Activated CD8-positive, alpha-beta memory T cell treated with anti-CD3 and anti-CD28 coated beads for 36 hours (primary cell): ENCODE measurements at regions not wholly inside any gene's neighbourhood (a gene's known extent, or its start where the extent isn't known, plus 50 kb on each side); places are given as distances from the start of the nearest gene placed in this dataset.
"Not testable (repeated sequence)": the region's sequence is repeated elsewhere in the genome, so short reads cannot be mapped to it uniquely, and the experiment has no call there.

ENCODE experiments used
- CTCF ChIA-PET: fragments of 350-600 bp; sonication (Branson Sonifier 250); formaldehyde crosslinking; loops from one replicate; lab custom pipeline; 2021; ENCODE audit warnings: antibody characterized with exemption; lab: Charles Lee
- POLR2A ChIA-PET: fragments of 350-600 bp; sonication (Branson Sonifier 250); formaldehyde crosslinking; loops from one replicate; lab custom pipeline; 2021; ENCODE audit warnings: antibody characterized with exemption; lab: Charles Lee

DNA sequence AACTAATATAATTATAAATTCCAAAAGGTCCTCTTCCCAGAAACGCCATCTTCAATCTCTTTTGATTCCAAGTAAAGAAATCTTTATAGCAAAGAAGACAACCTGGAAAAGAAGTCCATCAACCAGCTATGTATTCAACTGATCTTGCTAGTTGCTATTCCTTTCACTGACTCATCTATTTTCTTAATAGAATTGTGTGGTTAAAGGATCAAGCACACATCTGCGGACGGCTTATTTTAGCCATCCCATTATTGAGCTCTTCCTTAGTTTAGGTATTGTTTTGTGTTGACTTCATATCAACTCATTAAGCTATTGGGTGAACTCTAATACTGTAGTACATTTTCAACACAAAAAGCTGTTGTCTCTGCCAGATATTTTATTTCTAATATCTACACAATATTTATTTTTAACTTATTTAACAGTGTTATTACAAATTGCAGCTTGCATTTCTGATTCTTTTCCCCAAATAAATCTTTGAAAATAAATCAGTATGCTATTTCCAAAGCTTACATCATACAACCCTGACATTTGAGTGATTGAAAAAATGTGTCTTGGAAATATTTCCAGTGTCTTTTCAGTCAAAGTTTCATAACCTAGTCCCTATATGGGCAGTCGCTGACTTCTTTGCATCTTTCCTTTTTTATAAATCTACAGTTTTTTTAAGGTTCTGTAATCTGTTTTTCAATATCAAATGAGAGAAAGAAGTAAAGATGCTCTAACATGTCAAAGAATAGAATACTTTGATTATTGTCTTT, 158.8 kb upstream of the SPRY2 start:
- ChIA-PET CTCF (no interaction called here), POLR2A (no interaction called here)

DNA sequence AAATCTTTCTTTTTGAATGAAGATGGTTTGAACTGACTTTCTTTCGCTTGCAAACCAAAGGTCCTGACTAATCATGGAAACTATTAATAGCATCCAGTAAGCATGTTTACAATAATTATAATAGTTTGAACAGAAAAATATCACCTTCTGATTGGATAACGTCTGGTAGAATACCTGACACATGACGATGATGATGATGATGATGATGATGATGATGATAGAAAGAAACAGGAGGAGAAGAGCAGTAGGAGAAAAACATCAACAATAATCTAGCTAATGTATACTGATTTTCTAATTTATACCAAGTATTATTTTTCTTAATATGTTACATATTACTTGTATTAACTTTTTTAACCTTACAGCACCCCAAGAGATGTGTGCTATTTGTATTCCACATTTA, 157.5 kb upstream of the SPRY2 start:
- POLR2A ChIA-PET, result no interaction called here

DNA sequence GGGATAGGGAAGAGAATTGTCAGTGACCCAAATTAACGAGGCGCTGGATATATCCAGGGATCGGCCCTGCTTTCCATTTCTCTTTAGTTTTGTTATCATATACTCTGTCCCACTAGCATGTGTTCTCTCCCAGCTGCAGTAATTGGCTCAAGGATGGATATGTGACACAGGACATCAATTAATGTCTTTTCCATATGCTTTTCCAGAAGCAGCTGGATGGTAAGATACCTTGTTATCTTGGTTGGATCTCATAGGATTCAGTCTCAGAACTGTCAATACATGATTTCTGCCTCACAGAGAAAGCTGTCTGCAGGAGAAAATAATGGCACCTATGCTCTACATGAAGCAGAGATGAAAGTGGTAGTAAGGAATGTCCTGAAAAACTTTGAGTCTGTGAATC, 157.1 kb upstream of the SPRY2 start:
- POLR2A ChIA-PET, result no interaction called here
- CTCF ChIA-PET, result no interaction called here

More for the DNA sequence above, 157.5 kb upstream of the SPRY2 start:
- CTCF ChIA-PET, result no interaction called here

DNA sequence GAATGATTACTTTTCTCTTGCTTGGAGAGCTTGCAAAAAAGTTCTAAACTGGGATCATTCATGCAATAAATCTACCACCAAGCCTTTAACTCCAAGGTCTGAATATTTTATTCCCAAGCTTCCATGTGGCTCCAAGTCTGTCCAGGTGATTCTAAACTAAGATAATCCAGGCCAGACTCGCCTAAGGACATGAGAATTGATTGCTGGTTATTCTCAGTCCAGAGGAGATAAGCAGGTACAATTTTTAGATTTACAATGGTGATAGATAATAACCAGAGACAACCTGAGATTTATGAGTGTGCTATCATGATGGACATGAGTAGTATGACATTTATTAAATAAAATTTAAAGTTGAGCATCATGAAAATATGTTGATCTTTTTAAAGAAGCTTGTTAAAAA, 156.5 kb upstream of the SPRY2 start:
- CTCF ChIA-PET, result no interaction called here

DNA sequence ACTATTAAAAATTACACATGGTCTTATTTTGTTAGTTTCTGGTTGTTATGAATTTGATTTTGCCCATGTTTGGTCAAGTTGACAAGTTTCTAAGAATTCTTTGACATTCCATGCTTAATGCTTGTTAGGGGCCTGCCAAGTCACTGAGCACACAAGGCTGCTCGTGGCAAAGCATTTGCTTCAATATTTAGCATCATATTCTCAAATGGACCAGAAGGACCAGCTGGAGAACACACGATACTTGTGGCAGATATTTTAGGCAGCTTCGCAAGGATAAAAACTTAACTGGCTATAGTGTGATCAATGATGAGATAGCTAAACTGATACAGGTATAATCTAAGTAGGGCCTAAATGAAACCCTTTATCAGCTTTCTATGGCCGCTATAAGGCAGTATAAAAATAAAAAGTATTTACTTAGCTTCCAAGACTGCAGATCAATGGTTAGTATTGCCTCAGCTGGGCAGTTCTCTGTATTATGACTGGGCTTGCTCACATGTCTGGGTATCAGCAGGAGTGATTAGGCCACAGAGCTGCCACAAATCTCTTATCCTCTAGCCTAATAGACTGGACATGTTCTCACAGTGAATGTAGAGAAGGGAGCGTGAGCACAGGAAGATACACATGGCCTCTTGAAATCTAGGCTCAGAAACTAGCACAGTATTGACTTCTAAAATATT, 155.9 kb upstream of the SPRY2 start:
- ChIA-PET CTCF (no interaction called here), POLR2A (no interaction called here)

More for the DNA sequence above, 156.5 kb upstream of the SPRY2 start:
- POLR2A ChIA-PET, result no interaction called here

DNA sequence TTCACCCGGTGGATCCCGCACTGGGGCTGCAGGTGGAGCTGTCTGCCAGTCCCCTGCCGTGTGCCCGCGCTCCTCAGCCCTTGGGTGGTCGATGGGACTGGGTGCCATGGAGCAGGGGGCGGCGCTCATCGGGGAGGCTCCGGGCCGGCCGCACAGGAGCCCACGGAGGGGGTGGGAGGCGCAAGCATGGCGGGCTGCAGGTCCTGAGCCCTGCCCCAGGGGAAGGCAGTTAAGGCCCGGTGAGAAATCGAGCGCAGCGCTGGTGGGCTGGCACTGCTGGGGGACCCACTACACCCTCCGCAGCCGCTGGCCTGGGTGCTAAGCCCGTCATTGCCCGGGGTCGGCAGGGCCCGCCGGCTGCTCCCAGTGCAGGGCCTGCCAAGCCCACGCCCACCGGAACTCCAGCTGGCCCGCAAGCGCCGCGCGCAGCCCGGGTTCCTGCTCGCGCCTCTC, 149.6 kb upstream of the SPRY2 start:
- CTCF ChIA-PET, POLR2A ChIA-PET: not testable (repeated sequence)

DNA sequence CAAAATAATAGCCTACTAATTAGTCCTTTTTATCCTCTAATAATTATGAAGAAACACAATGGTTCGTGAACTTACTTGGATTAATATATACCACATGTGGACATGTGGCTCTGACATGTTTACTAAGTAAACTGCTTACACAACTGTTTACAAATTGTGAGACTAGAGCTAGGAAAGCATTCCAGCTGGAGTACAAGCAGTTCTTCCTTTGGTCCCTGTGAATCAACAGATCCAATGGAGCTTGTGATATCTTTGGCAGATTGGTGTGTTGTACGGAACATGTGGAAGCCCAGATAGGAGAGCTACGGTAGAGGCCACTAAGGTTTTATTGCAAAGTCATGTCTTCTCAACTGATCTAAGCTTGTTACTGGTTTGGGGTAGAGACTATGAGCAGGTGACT, 145.5 kb upstream of the SPRY2 start:
- ChIA-PET POLR2A (no interaction called here), CTCF (no interaction called here)

DNA sequence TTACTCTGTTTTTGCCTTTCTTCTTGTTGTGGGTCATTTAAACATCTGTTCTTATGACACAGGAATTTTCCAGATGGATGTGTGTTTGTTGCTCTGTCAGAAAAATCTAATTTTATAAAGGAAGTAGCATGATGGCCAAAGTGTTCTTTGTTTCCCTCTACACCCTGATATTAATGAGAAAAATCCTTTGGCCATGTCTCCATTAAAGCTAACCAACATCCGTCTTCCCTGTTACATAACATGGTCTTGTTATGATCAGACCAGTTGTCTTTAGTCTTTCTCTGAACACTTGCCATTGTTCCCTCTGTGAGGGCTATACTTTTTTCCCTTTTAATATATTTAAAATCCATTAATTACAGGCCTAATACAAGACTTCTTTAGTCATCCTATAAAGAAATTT, 142.2 kb upstream of the SPRY2 start:
- CTCF ChIA-PET, result no interaction called here
- POLR2A ChIA-PET, result no interaction called here

DNA sequence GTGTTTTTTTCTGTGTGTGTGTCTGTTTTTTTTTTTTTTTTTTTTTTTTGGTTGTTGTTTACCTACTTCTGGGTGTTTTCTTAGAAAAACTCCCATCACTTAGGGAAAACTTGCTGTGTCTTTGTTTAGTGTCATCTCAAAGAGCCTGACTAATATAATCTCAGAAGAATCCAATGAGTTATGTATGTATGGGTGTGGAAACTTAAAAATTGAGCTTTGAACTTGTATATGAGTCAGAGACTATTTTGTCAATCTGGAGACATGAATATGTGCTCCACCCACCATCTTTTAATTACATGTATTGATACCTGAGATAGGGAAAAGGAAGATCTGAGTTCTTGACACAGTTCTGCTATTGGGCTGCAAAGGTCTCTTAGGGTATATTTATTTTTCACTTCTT, 140.7 kb upstream of the SPRY2 start:
- ChIA-PET CTCF (no interaction called here), POLR2A (no interaction called here)

DNA sequence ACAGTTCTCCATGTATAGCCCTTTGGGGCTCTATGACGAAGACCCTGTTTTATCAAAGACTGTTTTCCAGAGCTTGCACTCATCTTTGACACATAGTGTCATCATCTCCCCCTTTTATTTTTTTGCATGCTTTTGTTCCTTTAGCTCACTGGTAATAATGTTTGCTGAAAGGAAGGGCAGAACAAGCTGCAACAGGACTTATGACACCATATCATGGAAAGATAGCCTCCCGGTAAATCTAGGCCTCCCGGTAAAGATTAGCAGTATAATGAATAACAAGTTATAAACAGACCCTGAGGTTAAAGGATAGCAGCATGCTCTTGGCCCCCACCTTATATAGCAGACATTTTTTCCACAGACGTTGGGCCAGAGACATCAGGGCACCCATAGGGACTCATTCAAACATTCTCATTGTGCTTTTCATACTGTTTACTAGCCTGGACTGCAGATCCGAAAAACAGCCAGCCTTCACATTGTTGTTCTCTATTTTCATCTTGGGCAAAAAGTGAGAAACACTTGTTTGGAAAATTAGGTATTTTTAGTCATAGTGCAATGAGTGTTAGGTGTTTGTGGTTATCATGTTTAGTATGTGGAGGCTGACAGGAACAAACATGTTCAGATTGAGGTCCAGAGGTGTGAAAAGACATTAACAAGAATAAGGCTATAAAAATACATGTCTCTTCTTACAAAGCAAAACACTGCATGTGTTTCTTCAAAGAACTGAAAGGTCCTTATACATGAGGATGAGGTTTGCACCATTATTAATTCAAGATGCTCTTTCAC, 136.9 kb upstream of the SPRY2 start:
- CTCF ChIA-PET, result no interaction called here

DNA sequence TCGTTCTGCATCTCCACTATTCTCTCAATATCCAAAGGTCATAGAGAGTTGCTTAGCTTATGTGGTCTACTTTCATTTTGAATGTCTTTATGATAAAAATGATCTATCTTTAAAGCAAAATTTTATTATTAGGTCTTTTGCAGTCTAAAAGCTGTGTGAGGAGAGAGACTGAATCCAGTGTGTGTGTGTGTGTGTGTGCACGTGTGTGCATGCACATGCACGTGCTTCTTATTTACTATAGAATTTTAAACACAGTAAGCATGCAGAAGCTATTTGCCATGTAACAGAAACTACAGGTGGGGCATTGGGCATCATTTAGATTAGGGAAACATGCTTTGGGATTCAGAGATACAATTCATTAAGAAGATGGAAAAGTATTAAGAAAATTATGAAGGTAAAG, 136.0 kb upstream of the SPRY2 start:
- ChIA-PET CTCF (no interaction called here), POLR2A (no interaction called here)

More for the DNA sequence above, 136.9 kb upstream of the SPRY2 start:
- POLR2A ChIA-PET, result no interaction called here

DNA sequence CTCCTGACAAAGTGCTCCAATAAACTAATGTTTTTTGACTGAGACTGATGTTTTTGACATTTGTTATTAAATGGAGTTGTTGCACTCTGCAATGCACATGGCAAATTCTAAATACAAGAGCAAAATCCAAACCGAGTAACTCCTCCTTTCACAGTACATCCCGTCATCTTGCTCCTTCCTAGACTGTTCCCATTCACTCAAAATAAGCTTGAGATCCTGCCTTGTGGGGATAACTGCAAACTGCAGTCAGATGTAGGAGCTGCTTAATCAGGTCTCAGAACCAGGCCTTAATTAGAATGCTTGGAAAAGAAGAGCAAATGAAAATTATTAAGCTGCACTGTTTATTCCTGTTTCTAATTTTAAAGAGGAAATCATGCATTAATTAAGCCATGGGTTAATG, 134.8 kb upstream of the SPRY2 start:
- POLR2A ChIA-PET, result no interaction called here

DNA sequence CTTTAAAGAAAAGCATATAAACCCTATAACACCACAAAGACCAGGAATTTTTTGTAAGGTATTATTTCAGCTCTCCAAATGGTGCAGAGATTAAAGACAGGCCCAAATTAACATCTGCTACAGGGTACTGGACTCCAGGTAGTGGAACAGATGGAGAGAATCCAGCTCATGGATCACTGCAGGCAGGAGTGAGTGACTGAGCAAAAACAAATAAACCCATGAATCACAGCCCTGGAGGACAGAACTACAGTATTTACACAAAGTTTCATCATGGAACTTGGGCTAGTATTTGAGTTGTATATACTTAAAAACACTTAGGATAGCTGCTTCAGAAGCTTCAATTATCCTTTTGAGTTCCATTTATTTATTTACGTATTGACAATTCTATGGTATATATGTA, 132.8 kb upstream of the SPRY2 start:
- CTCF ChIA-PET, result no interaction called here
- POLR2A ChIA-PET, result no interaction called here

More for the DNA sequence above, 134.8 kb upstream of the SPRY2 start:
- CTCF ChIA-PET, result no interaction called here

DNA sequence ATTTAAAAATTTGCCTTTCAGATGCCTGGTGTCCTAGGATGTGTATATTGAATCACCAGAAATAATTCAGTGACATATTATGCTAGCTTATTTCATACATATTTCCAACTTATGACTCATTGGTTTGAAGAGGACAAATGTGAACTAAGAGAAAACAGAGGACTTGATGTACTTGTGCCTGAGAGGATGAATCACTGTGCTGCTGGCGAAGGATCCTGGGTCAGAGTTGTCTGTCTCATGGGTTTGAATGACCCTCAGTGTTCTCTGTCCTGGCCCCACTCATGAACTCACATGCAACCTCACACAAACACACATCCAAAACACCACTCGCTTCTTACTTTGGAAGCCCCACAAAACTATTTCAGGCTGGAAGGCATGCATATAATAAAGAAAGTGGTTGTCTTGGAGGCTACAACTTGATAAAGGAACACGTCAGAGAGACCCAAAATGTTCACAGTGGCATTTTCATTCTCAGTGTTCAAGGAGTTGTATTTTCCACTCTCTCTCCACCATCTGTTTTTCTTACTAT, 129.0 kb upstream of the SPRY2 start:
- ChIA-PET CTCF (no interaction called here), POLR2A (no interaction called here)

DNA sequence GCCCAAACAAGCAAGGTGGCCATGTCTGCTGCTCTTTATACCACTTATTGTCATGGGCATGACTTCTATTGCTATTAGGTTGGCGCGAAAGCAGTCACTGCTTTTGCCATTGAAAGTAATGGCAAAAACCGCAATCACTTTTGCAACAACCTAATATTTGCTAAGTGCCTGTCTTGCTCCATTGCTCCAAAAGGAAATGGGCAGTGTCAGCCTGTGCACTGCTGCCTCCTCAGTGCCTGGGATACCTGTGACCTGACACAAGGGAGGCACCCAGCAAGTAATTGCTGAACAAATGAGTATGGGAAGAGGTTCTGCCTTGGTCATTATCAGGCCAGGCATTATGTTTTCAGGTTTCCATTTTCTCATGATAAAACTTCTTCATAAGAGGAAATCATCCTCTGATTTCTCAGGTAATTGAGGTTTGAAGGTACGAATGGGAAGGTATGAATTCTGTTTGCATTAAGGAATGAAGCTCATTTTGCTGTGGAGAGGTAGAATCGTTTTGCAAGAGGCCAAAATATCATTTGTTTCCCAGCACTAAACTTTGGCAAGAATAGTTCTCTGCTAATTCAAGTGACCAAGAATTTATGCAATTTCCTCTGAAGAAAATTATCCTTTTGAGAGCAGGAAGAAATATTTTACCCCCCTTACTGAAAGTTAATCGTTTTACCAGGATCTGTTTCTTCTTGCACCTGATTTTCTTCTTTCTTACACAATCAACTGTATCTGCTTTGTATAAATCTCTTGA, 128.4 kb upstream of the SPRY2 start:
- ChIA-PET POLR2A (no interaction called here), CTCF (no interaction called here)

DNA sequence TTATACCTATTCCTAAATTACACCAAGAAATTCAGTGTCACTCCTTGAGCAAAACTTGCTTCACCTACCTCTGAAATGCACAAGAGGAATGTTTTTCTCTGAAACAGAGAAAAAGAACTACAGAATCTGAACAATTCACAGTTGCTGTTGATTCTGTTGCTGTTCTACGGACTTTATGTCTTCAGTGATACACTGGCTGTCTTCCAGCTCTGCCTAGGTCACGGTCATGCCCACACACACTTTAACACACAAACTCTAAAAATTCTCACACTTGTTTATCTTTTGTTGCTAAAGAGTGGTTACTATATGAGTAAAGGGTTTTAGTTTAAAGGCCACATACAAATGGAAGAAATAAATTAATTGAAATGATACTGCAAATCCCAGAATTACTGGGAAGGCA, 124.4 kb upstream of the SPRY2 start:
- ChIA-PET CTCF (no interaction called here), POLR2A (no interaction called here)

DNA sequence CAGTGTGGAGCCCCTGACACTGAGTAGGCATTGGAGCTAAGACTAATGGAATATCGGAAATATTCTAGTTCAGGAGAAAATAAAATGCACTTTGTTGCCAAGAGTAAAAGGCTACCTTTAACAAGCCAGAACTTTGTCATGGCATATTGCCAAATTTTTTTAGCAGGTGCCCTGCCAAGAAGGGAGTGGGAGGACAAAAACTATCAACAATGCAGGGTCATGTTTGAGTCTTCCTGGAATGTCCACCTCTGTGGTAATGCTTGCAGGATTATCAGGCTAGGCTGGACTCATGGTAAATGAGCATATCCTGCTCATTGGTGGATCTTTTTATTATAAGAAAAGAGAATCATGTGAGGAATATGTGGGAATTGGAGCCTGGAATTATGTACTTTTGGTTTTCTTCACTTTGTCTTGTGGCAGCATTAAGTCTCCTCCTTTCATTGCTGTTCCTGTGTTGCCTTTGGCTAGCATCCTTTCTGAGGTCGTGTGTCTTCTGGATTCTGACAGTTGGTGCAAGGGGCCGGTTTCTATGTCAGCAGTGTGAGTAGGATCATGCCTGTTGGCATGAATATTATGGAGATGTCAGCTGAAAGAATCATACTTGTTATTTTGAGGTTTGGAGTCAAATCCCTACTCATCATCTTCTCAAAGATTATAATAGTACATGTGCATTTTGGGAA, 122.9 kb upstream of the SPRY2 start:
- POLR2A ChIA-PET, result no interaction called here

DNA sequence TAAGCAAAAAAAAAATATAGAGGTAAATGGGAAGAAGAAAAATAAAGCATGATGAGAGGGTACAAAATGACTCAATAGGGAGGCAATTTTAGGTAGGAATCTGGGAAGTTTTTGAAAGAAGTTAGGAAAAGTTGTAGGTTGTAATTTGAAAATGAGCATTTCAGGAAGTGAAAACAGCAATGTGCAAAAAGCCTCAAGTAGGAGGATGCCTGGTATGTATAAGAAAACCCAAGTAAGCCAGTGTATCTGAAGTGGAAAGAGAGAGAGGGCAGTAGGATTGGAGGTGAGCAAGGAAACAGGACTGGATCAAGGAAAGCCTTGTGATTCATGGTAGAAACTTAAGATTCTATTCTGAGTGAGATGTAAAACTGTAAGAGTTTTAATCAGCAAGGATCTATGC, 121.6 kb upstream of the SPRY2 start:
- POLR2A ChIA-PET, result no interaction called here
- CTCF ChIA-PET, result no interaction called here

More for the DNA sequence above, 122.9 kb upstream of the SPRY2 start:
- CTCF ChIA-PET, result no interaction called here

DNA sequence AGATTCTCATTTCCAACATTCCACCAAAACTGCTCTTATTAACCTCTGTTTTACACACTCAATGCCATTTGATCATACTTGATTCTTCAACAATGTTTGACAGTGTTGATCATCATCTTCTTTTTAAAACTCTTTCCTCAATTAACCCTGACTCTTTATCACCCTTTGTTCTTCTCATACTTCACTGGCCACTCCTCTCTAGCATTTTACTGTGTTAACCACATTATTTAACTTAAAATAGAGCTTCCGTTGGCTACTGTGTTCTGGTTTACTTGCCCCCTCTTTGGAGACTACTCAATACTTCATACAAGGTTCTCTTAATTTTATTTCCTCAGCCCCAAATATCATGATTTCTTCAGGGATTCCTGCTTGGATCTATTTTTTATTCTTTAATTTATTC, 121.1 kb upstream of the SPRY2 start:
- ChIA-PET POLR2A (no interaction called here), CTCF (no interaction called here)
